ENCODE measurements at regions not wholly inside any gene's neighbourhood (a gene's known extent, or its start where the extent isn't known, plus 50 kb on each side); places are given as distances from the start of the nearest gene placed in this dataset.

GRCh38 chr13:73513751-73514150 lies 454.9 kb downstream of the KLF5 start:
- peaks cover 4% of the 10 kb centered on the region for H3K4me1 Mint-ChIP-seq (ENCODE audit: unreplicated experiment)
- H3K36me3 Mint-ChIP-seq: no peaks in the 10 kb centered on the region
- TF ChIP-seq, protein P1, sequence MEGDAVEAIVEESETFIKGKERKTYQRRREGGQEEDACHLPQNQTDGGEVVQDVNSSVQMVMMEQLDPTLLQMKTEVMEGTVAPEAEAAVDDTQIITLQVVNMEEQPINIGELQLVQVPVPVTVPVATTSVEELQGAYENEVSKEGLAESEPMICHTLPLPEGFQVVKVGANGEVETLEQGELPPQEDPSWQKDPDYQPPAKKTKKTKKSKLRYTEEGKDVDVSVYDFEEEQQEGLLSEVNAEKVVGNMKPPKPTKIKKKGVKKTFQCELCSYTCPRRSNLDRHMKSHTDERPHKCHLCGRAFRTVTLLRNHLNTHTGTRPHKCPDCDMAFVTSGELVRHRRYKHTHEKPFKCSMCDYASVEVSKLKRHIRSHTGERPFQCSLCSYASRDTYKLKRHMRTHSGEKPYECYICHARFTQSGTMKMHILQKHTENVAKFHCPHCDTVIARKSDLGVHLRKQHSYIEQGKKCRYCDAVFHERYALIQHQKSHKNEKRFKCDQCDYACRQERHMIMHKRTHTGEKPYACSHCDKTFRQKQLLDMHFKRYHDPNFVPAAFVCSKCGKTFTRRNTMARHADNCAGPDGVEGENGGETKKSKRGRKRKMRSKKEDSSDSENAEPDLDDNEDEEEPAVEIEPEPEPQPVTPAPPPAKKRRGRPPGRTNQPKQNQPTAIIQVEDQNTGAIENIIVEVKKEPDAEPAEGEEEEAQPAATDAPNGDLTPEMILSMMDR (conservative IDR thresholded peaks at IDR 0.05): no peak
- no peak overlapping the region for H3K4me3 Mint-ChIP-seq
- H3K27ac Mint-ChIP-seq: peak overlapping the region; percentile 81
- no peaks in the 10 kb centered on the region for H3K9me3 Mint-ChIP-seq
- no peak for DNase-seq (ENCODE audit: extremely low spot score, unreplicated experiment)
- no peaks in the 10 kb centered on the region for H3K27me3 Mint-ChIP-seq

- DNase-seq (ENCODE audit: extremely low spot score, unreplicated experiment): no peak
- Mint-ChIP-seq H3K4me1 (ENCODE audit: unreplicated experiment) (peaks cover 2% of the 10 kb centered on the region), H3K9me3 (no peaks in the 10 kb centered on the region), H3K4me3 (no peak overlapping the region), H3K27ac (no peak overlapping the region), H3K36me3 (no peaks in the 10 kb centered on the region), H3K27me3 (no peaks in the 10 kb centered on the region)
- TF ChIP-seq, protein P1 (conservative IDR thresholded peaks at IDR 0.05): no peak
Observed at GRCh38 chr13:73508841-73509240, 450.0 kb downstream of the KLF5 start.

DNA sequence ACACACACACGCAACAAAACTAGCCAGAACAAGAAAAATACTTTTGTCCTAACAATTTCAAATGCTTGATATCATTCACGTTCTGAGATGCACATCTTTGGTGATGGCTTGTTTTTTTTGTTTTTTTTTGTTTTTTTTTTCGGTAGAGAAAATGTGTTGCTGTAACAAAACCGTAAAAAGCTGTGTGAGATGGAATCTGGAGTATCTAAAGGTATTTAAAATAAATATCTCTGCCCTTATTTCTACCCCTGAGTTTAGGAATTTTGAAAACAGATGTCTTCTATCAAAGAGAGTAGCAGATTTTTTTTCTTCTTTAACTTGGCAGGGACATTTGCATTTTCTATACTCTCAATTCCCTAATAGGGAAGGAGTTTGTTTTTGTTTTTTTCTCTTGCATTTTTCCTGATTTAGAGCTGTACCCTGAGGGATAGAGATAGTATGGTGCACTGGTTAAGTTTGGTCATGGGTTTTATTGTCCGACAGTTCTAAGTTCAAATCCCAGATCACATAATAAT lies 446.6 kb downstream of the KLF5 start:
- no peak overlapping the region for H3K4me3 Mint-ChIP-seq
- H3K27me3 Mint-ChIP-seq: no peaks in the 10 kb centered on the region

DNA sequence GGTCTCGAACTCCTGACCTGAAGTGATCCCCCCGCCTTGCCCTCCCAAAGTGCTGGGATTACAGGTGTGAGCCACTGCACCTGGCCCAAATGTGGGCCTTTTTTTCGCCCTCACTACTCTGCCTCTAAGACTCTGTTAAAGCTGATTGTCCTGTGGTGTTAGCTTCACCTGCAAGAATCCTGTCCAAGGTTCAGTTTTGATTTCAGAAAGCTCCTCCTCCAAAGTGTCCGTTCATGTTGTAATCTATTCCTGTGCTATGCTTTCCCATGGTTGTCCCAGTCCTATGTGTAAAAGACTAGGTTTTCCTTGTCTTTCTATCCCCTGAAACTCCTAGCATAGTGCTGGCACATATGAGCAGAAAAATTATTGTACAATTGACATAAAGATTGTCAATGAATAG lies 440.9 kb downstream of the KLF5 start:
- DNase-seq (ENCODE audit: extremely low spot score, unreplicated experiment): no peak
- Mint-ChIP-seq H3K9me3 (no peaks in the 10 kb centered on the region), H3K4me3 (no peak overlapping the region), H3K27ac (peak overlapping the region; percentile 6), H3K4me1 (ENCODE audit: unreplicated experiment) (no peaks in the 10 kb centered on the region), H3K27me3 (no peaks in the 10 kb centered on the region), H3K36me3 (no peaks in the 10 kb centered on the region)
- TF ChIP-seq, protein P1 (conservative IDR thresholded peaks at IDR 0.05): no peak

More for the DNA sequence above, 446.6 kb downstream of the KLF5 start:
- Mint-ChIP-seq H3K9me3 (no peaks in the 10 kb centered on the region), H3K36me3 (no peaks in the 10 kb centered on the region), H3K27ac (no peak overlapping the region), H3K4me1 (ENCODE audit: unreplicated experiment) (no peaks in the 10 kb centered on the region)
- DNase-seq (ENCODE audit: extremely low spot score, unreplicated experiment): no peak
- TF ChIP-seq, protein P1 (conservative IDR thresholded peaks at IDR 0.05): no peak

DNA sequence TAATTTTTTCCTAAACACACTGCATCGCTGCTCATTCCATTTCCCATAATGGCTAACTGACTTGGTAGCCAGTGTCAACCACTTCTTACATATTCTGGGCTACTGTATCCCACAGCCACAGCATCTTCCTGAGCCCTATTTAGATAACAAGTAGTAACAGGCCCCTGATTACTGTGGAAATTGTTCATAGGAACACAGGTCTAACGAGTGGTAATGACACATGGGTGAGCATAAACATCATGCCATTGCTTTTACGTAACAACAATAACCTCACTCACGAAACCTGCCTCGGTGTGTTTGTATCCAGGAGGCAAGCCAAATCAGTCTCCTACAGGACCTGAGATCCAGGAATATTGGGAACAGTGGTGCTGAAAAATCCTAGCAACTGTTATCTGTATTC lies 438.6 kb downstream of the KLF5 start:
- peaks cover 9% of the 10 kb centered on the region for H3K4me1 Mint-ChIP-seq (ENCODE audit: unreplicated experiment)
- H3K27me3 Mint-ChIP-seq: no peaks in the 10 kb centered on the region
- no peak overlapping the region for H3K4me3 Mint-ChIP-seq
- DNase-seq (ENCODE audit: extremely low spot score, unreplicated experiment): no peak
- H3K36me3 Mint-ChIP-seq: no peaks in the 10 kb centered on the region
- H3K9me3 Mint-ChIP-seq: no peaks in the 10 kb centered on the region
- no peak overlapping the region for H3K27ac Mint-ChIP-seq
- TF ChIP-seq, protein P1 (conservative IDR thresholded peaks at IDR 0.05): no peak

- no peaks in the 10 kb centered on the region for H3K9me3 Mint-ChIP-seq
- DNase-seq (ENCODE audit: extremely low spot score, unreplicated experiment): no peak
- H3K4me3 Mint-ChIP-seq: no peak overlapping the region
- H3K27me3 Mint-ChIP-seq: no peaks in the 10 kb centered on the region
- peaks cover 16% of the 10 kb centered on the region for H3K4me1 Mint-ChIP-seq (ENCODE audit: unreplicated experiment)
- TF ChIP-seq, protein P1 (conservative IDR thresholded peaks at IDR 0.05): no peak
- H3K36me3 Mint-ChIP-seq: no peaks in the 10 kb centered on the region
- H3K27ac Mint-ChIP-seq: no peak overlapping the region
Observed at GRCh38 chr13:73496711-73497110, 437.9 kb downstream of the KLF5 start.

All from type B pancreatic cell (in vitro differentiated cells).